Epithelial cell of esophagus (primary cell): ENCODE measurements at regions not wholly inside any gene's neighbourhood (a gene's known extent, or its start where the extent isn't known, plus 50 kb on each side); places are given as distances from the start of the nearest gene placed in this dataset.
"Not testable (repeated sequence)": the region's sequence is repeated elsewhere in the genome, so short reads cannot be mapped to it uniquely, and the experiment has no call there.

Source experiments
- DNase-seq: peaks from one replicate; pipeline ENCODE4 v3.0.0; 2010; ENCODE audit warnings: low read depth
- H3K4me3 ChIP-seq: 2 replicates; pipeline ENCODE4 v1.5.1; 2011; ENCODE audit warnings: mild to moderate bottlenecking, low read length, control low read depth
- CTCF ChIP-seq: IDR thresholded peaks from 2 replicates; pipeline ENCODE4 v1.5.1; 2011; ENCODE audit warnings: low read depth, mild to moderate bottlenecking, low read length, control low read depth, inconsistent platforms; ENCODE audit not compliant: insufficient read depth; ENCODE audit errors: missing control alignments

DNA sequence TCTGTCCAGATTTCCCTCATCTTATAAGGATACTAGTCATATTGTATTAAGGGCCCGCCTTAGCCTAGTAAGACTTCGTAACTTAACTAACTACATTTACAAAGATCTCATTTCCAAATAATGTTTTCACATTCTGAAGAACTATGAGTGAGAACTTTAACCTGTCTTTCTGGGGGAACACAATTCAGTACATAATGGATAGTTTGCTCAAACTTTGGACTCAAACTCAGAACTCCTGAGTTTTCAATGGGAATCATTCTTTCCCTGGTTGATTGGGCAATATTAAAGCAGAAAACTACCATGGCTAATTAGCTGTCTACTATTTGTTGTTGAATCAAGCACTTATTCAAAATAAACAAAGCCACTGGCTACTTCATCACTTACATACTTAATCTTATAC lies 522.9 kb downstream of the REEP3 start:
- no peak for TF ChIP-seq CTCF
- no peak overlapping the region for H3K4me3 ChIP-seq
- no peak for DNase-seq

- not testable (repeated sequence) for DNase-seq, H3K4me3 ChIP-seq
Measured at GRCh38 chr10:64044957-64045632, 523.9 kb downstream of the REEP3 start.

DNA sequence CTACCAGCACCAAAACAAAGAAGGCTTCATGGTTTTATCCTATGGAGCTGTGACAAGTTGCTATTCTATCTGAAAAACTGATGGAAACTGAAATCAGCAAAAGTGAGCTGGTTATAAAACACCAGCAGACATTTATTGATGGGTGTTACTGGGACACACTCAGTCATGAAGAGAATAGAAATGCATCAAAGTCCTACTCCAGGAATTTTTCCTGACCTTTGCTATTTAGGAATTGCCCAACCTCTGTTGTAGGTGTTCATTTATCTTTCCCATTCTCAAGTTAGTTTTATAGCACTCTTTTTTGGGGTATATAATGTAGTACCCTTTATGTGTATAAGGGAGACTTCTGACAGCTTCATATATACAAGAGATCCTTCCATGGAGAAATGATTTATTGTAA lies 533.2 kb downstream of the REEP3 start:
- DNase-seq = no peak
- no peak for TF ChIP-seq CTCF
- no peak overlapping the region for H3K4me3 ChIP-seq

DNA sequence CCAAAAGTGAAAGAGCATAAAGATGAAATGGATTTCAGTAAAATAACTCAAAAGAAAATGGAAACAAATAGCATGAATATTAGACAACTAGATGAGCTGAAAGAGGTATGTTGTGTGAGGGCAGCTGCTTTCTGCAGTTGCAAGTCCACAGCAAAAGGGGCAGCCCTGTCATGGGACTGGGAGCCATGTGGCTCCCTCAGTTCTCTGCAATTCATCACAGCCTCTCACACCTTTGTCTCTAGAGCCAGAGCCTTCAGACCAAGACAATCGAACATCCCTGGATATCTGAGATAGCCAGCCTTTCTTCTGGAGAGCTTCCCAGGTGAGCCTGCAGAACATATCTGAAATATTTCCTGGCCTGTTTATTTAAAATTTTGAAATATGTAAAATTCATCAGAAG lies 538.7 kb downstream of the REEP3 start:
- TF ChIP-seq CTCF = no peak
- DNase-seq = no peak
- no peak overlapping the region for H3K4me3 ChIP-seq

DNA sequence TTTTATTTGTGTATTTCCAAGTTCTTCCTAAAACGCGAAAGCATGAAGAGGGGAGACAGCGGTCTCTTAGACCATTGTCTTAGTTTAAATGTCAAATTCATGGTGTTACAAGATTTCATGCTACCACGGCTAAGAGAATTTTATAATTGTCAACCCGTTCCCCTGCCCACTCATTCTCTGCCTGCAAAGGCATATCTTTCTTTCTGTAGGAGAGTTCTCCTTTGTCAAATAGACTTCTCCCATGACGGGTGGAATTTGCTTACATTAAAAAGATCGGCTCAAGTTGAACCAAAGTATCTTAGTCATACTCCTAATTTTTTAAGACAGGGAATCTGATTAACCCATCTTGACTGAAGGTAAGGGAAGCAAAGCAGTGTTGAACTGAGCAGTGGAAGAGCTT lies 539.2 kb downstream of the REEP3 start:
- no peak for TF ChIP-seq CTCF
- DNase-seq = no peak
- H3K4me3 ChIP-seq = no peak overlapping the region

DNA sequence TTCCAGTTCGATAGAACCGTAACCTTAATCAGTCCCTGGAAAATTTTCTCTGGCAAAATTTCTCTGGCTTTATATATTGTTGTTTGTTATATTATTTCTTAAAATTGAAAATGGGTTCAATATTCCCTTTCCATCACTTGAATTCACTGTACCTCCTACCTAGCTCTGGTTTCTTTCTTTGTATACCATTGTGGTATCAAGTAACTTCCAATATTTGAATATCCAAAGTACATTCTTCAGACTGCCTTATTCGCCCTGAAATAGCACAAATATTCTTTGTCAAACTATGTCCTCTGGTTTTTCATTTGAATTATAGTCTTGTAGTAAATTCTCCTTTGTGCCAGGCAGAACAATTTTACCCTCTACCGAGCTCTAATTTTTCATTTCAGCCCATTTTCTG lies 541.6 kb downstream of the REEP3 start:
- no peak for TF ChIP-seq CTCF
- no peak for DNase-seq
- H3K4me3 ChIP-seq = no peak overlapping the region

DNA sequence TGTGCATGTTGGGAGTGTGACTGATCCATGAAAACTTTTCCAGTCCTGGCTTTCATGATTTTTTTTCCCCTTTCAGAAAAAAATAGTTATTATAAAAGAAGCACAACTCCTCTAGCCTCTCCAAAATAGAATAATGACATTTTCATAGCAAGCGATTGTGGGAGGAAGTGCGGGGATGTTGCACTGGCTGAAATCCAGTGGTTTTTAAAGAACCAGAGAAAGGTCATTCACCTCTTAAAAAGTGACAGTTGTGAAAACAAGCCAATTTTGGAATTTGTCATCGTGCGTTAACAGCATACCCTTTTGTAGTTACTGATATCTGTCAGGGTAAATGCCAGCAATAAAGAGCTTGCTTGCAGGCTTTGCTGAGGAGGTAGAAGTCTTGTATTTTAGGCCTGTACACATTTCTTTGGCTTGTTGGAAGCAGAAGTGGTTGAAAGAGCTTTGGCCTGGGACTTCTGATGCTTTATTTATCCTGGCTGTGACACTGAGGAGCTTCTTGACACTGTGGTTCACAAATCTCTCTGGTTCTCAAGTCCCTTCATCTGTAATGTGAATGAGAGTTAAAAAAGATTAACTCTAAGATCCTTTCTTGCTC lies 545.9 kb downstream of the REEP3 start:
- no peak for TF ChIP-seq CTCF

DNA sequence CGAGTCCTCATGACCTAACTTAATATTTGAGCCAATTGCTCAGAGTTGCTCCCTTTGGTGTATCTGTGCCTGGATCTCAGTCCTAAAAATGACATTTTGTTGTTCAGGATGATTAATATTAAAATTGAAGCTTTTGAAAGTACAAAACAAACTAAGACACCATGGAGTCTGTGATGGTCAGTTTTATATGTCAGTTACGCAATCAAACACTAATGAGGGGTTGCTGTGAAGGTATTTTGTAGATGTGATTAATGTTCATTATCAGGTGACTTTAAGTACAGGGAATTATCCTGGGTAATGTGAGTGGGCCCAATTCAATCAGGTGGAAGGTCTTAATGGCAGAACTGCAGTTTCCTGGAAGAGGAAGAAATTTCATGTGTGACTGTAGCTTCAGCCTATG lies 546.7 kb downstream of the REEP3 start:
- no peak for DNase-seq
- TF ChIP-seq CTCF = no peak
- no peak overlapping the region for H3K4me3 ChIP-seq

More for the DNA sequence above, 545.9 kb downstream of the REEP3 start:
- H3K4me3 ChIP-seq = no peak overlapping the region
- no peak for DNase-seq
